ENCODE measurements at regions not wholly inside any gene's neighbourhood (a gene's known extent, or its start where the extent isn't known, plus 50 kb on each side); places are given as distances from the start of the nearest gene placed in this dataset.

- no peak for DNase-seq (ENCODE audit: extremely low spot score in 2 of 2)
- no peaks in the 10 kb centered on the region for H3K27me3 ChIP-seq
- no peak overlapping the region for H3K4me3 ChIP-seq
- no peaks in the 10 kb centered on the region for H3K4me1 ChIP-seq
- intact Hi-C loops (cut with DNase I), result no loop called here
- H3K9me3 ChIP-seq, result no peaks in the 10 kb centered on the region
- no peak overlapping the region for H3K27ac ChIP-seq
- TF ChIP-seq POLR2A (IDR thresholded peaks at IDR 0.05) (no peak), CTCF (IDR thresholded peaks at IDR 0.05) (no peak), POLR2AphosphoS5 (IDR thresholded peaks at IDR 0.05; ENCODE audit: insufficient read depth in 1 of 2, low read depth in 1 of 2) (no peak)
- H3K36me3 ChIP-seq, result no peaks in the 10 kb centered on the region
Observed at GRCh38 chr10:8502573-8502972, 448.1 kb downstream of the GATA3 start.

- H3K27ac ChIP-seq, result no peak overlapping the region
- no peaks in the 10 kb centered on the region for H3K36me3 ChIP-seq
- H3K4me3 ChIP-seq, result no peak overlapping the region
- H3K9me3 ChIP-seq, result no peaks in the 10 kb centered on the region
- no peaks in the 10 kb centered on the region for H3K27me3 ChIP-seq
- no peaks in the 10 kb centered on the region for H3K4me1 ChIP-seq
- TF ChIP-seq CTCF (IDR thresholded peaks at IDR 0.05) (no peak), POLR2A (IDR thresholded peaks at IDR 0.05) (no peak), POLR2AphosphoS5 (IDR thresholded peaks at IDR 0.05; ENCODE audit: insufficient read depth in 1 of 2, low read depth in 1 of 2) (no peak)
- no peak for DNase-seq (ENCODE audit: extremely low spot score in 2 of 2)
- intact Hi-C loops (cut with DNase I), result no loop called here
Observed at GRCh38 chr10:8504499-8504898, 450.0 kb downstream of the GATA3 start.

- Histone ChIP-seq H3K4me3 (no peak overlapping the region), H3K27me3 (no peaks in the 10 kb centered on the region), H3K9me3 (no peaks in the 10 kb centered on the region), H3K4me1 (no peaks in the 10 kb centered on the region), H3K27ac (no peak overlapping the region), H3K36me3 (no peaks in the 10 kb centered on the region)
- DNase-seq (ENCODE audit: extremely low spot score in 2 of 2), result no peak
- intact Hi-C loops (cut with DNase I), result no loop called here
- no peak for TF ChIP-seq POLR2A (IDR thresholded peaks at IDR 0.05)
- TF ChIP-seq POLR2AphosphoS5 (IDR thresholded peaks at IDR 0.05; ENCODE audit: insufficient read depth in 1 of 2, low read depth in 1 of 2), result no peak
- no peak for TF ChIP-seq CTCF (IDR thresholded peaks at IDR 0.05)
Observed at GRCh38 chr10:8507156-8507555, 452.7 kb downstream of the GATA3 start.

GRCh38 chr10:8508882-8509281 lies 454.4 kb downstream of the GATA3 start:
- no peaks in the 10 kb centered on the region for H3K36me3 ChIP-seq
- no peak overlapping the region for H3K4me3 ChIP-seq
- H3K4me1 ChIP-seq, result no peaks in the 10 kb centered on the region
- TF ChIP-seq CTCF (IDR thresholded peaks at IDR 0.05) (no peak), POLR2A (IDR thresholded peaks at IDR 0.05) (no peak), POLR2AphosphoS5 (IDR thresholded peaks at IDR 0.05; ENCODE audit: insufficient read depth in 1 of 2, low read depth in 1 of 2) (no peak)
- no peak overlapping the region for H3K27ac ChIP-seq
- no peaks in the 10 kb centered on the region for H3K27me3 ChIP-seq
- intact Hi-C loops (cut with DNase I), result no loop called here
- DNase-seq (ENCODE audit: extremely low spot score in 2 of 2), result no peak
- no peaks in the 10 kb centered on the region for H3K9me3 ChIP-seq

- Histone ChIP-seq H3K4me1 (no peaks in the 10 kb centered on the region), H3K4me3 (no peak overlapping the region), H3K27me3 (no peaks in the 10 kb centered on the region), H3K9me3 (no peaks in the 10 kb centered on the region), H3K36me3 (no peaks in the 10 kb centered on the region), H3K27ac (no peak overlapping the region)
- TF ChIP-seq POLR2AphosphoS5 (IDR thresholded peaks at IDR 0.05; ENCODE audit: insufficient read depth in 1 of 2, low read depth in 1 of 2) (no peak), POLR2A (IDR thresholded peaks at IDR 0.05) (no peak), CTCF (IDR thresholded peaks at IDR 0.05) (no peak)
- DNase-seq (ENCODE audit: extremely low spot score in 2 of 2), result no peak
- intact Hi-C loops (cut with DNase I), result no loop called here
Observed at GRCh38 chr10:8510471-8510870, 456.0 kb downstream of the GATA3 start.
